Stimulated activated CD4-positive, alpha-beta T cell treated with anti-CD3 and anti-CD28 coated beads, Interleukin-4, amount 100 ng/mL, for 1 hour (primary cell): ENCODE measurements at regions not wholly inside any gene's neighbourhood (a gene's known extent, or its start where the extent isn't known, plus 50 kb on each side); places are given as distances from the start of the nearest gene placed in this dataset.
A peak's percentile ranks its signal among the peaks of the same experiment; 100 is the strongest.
"Not testable (repeated sequence)": the region's sequence is repeated elsewhere in the genome, so short reads cannot be mapped to it uniquely, and the experiment has no call there.

ENCODE experiments used
- DNase-seq: peaks from one replicate; pipeline ENCODE4 v3.0.0-alpha.2; 2020

DNA sequence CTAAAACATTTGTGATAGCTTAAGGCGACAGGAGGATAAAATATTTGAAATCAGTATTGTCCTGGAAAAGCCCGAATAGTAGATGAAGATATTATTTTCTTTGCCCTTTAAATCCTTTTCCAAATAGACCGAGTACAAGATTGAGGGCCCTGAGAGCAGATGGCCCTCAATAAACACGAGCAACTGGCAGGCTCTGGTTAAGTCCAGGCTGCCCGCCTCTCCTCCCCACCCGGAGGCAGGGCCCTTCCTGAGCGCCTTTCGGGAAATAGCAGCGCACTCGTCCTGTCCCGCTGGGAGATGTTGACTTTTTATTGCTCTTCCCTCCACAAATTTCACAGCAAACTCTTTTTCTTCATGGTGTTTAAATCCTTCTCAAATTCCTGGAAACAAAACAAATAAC is 50.8 kb upstream of the MAX start:
- DNase-seq: no peak

DNA sequence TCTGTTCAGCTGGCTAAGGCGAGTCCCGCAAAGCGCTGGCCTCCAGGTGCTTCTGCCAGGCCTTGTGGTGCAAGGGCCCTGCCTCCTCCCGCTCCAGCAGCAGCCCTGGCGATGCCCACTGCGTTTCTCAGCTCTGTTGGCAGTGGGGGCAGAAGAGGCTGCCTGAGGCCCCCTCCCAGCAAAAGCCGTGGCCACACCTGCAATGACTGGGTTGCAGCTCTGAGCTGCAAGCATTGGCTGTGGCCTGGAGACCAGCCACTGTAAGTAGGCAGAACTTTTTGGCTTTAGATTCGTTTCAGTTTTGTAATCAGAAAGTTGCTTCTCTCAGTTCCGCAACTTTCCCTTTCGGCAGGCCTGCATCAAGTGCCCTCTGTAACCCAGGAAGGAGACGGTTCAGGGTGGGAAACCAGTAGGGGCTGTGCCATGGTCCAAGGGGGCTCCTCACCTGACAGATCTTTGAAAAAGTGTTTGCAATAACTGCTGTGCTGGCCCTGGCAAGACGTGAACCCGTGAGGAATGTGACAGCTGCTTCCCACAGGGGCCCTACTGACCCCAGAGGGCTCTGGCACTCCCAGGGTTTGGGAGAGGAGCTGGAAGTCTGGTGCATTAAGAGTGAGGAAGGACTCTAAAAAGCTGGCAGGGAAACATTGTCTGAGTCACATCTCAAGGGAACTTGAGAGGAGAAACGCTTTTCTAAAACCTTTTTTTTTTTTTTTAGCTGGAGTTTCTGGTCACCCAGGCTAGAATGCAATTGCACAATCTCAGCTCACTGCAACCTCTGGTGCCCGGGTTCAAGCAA is 54.5 kb upstream of the MAX start:
- no peak for DNase-seq

DNA sequence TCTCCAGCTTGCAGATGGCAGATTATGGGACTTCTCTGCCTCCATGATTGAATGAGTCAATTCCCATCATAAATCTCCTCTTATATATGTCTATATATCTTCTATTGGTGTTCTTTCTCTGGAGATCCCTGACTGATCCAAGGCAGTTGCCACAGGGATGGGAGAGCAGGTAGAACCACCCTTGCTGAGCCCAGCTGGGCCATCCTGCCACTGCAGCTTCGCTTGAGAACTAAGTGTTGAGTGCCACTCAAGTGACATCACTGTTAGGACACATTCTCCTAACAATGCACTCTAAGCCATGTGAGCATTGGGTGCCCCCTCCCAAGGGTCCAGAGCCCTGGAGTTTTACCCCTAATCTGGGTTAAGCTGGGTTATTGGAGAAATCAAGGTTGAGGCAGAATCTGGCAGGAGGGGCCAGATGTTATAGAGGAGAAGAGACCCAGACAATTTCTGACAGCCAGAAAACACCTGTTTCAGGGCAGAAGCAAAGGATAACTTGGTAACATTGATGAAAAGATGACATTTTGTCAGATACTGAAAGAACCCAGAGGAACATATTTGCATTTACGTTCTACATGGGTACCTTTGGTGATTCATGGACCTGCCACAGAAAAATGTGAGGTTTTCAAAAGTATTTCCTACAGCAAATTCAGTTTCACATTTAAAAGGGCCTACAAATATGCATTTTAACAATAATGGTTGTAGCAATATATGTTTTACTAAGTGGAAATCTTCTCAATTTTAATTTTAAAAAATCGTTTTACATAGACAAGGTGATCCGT is 57.2 kb upstream of the MAX start:
- DNase-seq: no peak

DNA sequence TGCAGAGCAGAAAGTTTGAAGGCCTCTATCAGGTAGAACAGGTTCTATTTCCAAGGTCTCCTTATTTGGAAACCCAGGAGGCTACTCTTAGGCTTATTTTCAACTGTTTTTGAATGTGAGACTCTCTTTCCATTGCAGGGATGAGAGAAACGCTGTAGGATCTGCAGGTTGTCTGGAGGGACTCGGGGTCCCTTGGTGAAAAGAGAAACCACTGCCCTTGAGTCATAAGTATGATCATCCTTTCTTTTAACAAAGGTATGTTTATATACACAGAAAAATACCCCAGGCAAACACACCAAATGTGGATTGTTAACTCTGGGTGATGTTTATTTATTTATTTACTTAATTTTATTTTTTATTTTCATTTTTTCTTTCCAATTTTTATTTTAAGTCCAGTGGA is 57.8 kb upstream of the MAX start:
- no peak for DNase-seq

DNA sequence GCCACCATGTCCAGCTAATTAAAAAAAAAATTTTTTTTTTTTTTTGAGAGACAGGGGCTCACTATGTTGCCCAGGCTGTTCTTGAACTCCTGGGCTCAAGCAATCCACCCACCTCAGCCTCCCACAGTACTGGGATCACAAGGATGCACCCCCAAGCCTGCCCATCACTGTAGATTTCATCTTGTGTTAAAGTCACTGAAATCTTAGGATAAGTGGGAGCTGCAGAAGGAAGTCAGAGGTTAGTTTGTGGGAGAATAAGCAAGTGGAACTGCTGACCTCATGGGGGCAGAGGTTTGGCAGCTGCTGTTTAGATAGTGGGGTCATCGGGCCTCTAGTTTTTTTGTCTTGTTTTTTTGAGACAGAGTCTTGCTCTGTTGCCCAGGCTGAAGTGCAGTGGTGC is 59.7 kb upstream of the MAX start:
- DNase-seq: no peak

DNA sequence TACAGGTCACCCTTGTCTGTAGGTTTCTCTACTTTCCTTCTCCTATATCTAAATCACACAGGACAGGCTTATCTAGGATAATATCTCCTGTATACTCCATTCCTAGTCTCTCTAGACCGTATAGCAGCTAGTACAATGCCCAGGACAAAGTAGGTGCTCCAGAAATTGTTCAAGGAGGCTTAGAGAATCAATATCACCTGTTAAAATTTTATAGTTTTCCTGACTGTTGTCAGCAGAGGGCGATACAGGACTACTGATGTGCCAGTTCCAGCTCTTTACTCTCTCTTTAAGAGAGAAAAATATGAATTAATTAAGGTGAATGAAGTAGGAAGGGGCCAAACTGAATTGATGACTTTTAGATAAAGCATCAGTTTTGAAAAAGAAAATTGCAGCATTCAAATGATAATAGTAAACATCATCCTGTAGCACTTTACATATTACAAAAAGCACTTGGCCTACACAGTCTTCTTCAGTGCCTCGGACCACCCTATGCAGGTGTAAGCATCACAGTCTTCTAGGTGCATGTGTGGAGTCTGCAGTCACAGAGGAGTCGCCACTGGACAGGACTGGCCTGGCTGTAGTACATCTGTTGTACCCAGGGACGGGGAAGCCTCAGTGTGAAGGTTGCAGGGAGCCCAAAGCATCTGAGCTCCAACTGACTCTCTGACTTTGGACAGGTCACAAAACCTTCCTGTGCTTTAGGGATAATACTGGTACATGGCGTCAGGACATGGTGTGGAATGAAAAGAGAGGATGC is 61.9 kb upstream of the MAX start:
- peak; percentile 11 for DNase-seq

DNA sequence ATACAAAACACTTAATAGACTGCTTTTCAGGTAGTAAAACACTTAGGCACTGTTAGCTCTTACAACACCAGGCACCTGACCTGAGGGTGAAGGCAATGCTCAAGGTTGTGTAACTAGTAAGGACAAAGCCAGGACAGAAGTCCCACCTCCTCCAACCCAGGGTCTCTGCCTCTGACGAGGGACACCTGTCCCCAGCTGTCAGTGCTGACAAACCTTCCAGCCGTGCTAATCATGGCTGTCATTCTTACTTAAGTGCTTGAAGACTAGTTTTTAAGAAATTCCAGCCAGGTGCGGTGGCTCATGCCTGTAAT is 62.5 kb upstream of the MAX start:
- no peak for DNase-seq

DNA sequence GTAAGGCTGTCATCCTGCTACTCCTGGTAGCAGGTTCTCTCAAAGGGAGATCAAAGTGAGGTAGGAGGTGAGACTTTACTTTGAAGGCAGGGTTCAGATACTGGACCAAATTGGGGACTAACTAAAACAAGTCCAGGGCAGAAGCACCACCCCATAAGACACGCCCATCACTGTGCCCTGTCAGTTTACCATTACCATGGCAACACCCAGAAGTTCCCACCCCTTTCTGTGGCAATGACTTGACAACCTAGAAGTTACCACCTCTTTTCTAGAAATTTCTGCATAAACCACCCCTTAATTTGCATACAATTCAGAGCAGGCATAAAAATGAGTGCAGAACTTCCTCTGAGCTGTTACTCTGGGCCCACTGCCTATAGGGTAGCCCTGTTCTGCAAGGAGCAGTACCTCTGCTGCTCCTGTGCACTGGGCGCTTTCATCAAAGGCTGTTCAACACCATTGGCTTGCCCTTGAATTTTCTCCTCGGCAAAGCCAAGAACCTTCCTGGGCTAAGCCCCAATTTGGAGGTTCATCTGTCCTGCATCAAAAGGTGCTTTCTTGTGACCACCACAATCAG is 64.8 kb upstream of the MAX start:
- DNase-seq: no peak

DNA sequence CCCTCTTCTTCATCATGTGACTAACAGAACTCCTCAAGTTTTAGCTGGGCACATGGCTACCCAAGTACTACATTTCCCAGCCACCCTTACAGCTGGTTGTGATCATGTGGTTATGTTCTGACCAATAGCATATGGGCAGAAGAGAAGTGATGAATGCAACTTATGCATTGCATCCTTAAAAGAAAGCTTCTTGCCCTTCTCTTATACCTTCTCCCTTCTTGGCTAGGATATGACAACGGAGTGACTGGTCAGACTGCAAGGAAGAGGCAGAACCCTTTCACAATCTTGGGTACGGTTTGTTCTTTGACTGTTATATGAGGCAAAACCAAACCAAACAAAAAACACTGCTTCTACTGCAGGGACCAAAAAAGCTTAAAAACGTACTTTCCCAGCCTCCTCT is 66.5 kb upstream of the MAX start:
- DNase-seq: no peak

DNA sequence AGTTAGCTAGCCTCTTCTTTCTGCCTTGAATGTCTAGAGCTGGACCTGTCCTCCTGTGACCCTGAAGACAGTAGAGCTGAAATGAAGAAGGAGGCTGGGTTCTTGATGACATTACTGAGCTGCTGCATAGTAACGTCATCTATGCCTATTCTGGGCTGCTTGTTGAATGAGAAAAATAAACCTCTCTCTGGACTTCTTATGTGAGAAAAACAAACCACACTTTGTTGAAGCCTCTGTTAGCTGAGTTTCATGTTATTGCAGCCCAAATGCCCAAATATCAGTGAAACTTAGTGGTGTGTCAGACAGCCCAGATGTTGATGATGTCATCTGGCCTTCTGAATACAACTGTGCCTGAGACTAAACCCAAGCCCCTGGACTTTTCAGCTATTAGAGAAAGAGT is 67.0 kb upstream of the MAX start:
- no peak for DNase-seq

DNA sequence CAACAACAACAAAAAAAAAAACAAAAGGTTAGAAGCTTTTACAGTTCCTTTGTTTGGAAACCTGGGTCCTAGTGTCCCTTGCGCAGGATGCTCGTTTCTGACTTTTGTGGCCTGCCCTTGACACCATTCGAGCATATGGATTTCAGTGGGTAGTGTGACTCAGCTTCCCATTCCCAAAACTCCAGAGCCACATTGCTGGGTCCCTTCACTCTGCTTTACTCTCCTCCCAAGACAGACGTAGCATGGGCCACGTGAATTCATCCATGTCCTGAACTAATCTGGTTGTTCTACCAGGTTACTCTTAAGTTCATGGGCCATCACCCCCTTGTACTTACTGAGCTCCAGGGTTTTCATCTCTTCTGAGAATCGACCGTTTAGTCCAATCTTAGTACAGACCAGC is 68.0 kb upstream of the MAX start:
- no peak for DNase-seq

DNA sequence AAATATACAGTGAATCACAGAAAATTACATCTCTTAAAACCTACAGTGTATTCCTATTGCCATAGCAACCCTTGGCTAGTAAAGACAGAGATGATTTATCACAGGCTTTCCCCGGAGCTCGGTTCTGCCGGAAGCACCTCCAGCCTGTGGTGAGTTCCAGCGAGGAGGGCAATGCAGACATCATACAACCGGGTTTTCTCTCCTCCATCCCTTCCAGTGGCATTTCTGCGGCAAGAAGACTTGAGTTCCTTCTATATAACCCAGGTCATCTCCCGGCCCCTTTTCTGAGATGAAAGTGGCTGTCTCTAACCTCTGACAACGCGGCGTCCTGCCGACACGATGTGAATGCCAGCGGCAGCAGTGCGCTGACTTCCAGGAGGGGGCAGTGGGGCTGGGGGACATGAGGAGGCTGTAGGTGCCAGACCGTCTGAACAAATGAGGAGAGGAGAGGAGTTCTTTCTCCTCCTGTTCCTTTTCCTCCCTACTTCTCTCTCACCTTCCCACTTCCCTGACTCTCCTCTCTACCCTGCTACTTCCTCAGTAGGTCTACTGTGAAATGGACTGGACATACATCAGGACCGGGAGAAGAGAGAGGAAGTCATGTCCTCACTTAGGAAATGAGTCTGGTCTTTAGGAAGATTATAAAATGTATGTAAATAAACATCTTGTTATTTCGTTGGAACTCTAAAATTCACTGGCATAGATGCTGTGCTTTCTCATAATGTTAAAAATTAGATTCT is 68.6 kb upstream of the MAX start:
- peak; percentile 42 for DNase-seq

DNA sequence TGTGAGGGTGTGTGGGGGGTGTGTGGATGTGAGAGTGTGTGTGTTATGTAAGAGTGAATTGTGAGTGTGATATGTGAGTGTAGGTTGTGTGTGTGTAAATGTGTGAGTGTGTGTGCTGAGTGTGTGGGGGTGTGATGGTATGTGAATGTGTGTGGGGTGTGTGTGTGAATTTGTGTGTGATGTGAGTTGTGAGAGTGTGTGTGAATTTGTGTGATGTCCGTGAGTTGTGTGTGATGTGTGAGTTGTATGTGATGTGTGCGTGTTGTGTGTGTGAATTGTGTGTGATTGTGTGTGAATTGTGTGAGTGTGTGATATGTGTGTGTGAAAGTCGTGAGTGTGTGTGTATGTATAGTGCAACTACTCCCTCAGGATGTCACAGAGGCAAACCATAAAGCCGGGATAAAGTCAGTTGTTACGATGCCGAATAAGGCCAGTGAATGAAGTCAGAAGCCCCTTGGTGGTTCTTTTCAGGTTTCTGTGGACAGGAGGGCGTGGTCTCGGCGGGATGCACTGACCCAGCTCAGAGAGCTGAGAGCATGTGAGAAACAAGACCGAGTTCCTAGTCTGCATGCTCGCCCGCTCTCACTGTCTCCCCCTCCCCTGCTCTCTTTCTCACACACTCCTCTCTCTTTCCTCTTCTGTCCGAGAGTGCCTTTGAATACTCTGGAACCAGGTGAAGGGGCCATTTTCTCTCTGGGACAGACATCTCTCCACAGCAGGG is 71.8 kb upstream of the MAX start:
- no peak for DNase-seq

DNA sequence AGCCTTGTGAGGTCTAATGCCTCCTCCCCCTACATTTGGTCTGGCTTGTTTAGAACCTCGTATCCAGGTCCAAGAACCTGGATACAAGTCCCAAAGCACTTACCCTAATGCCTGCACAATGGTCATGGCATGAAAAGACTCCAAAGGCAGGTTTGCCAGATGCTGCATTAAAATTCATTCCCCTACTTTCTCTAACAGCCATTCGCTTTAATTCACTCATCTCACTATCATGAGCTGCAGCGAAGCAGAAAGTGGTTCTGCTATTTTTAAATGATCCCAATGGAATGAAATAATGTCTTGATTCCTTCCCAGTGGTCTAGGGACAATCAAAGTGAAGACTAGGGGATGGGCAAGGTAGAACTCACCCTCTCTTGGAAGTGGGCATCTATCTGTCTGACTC is 72.5 kb upstream of the MAX start:
- DNase-seq: no peak

DNA sequence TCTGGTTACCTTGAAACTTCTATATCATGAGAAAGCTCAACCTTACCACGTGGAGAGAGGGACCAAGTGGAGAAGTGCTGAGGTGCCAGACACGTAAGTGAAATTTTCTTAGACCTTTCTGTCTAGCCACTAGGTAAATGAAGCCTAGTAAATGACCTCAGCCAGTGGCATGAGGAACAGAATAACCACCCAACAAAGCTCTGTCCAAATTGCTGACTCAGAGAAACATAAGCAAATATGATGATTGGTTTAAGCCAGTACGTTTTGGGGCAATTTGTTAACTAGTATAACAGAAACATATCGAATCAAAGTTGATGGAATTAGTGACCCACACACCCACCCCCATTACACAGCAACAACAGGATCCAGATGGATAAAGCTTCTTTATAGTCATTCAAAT is 75.2 kb upstream of the MAX start:
- no peak for DNase-seq

DNA sequence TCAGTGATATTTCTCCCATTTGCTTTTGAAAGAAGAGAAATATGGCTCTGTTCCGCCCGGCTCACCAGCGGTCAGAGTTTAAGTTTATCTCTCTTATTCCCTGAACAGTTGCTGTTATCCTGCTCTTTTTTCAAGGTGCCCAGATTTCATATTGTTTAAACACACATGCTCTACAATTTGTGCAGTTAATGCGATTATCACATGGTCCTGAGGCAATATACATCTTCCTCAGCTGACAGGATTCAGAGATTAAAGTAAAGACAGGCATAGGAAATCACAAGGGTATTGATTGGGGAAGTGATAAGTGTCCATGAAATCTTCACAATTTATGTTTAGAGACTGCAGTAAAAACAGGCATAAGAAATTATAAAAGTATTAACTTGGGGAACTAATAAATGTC is 76.9 kb upstream of the MAX start:
- DNase-seq: not testable (repeated sequence)

DNA sequence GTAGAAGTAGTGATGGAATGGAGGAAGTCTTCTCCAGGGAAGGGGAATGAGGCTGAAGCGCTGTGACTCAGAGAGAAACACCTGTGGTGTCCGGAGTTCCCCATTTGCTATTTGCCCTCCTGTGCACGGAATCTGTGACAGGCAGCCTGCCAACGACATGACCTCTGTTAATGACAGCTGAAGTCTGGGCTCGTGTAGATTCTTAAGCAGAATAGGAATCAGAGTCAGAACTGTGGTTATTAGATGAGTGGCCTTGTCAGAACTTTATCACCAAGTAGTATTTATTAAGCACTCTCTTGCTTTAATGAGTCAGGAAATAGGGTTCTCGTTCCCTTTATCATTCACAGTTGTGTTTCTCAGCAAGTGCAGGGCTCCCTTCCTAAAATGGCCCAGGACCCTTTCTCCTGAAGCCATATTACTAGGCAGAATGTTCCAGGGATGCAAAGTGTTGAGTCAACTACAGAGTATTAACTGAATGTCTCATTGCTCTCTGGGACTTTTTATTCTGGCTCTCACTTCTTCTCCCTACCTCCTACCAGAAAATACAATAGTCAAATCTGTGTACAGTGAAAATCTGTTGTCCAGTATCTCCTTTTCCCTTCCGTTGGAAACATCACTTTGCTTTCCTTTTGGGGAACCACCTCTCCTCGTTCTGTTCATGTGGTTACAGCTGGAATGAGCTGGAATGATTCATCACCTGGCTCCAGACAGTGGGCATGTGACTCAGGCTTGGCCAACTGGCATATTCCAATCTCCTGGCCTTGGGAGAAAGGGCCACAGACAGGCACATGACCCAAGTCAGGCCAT is 77.8 kb upstream of the MAX start:
- peak; percentile 30 for DNase-seq

DNA sequence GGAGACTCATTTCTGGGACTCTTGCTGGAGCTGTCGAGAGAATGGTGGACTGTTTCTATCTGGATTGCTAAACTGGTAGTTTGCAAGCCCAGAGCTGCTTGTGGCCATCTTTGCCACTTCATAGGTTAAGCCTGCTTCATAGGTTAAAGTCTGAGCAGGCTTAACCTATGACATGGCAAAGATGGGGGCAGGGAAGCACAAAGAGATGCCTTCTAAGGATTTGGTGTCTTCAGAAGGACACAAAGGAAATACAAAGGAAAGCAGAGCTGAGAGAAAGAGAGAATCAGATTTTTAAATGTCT is 78.4 kb upstream of the MAX start:
- no peak for DNase-seq

DNA sequence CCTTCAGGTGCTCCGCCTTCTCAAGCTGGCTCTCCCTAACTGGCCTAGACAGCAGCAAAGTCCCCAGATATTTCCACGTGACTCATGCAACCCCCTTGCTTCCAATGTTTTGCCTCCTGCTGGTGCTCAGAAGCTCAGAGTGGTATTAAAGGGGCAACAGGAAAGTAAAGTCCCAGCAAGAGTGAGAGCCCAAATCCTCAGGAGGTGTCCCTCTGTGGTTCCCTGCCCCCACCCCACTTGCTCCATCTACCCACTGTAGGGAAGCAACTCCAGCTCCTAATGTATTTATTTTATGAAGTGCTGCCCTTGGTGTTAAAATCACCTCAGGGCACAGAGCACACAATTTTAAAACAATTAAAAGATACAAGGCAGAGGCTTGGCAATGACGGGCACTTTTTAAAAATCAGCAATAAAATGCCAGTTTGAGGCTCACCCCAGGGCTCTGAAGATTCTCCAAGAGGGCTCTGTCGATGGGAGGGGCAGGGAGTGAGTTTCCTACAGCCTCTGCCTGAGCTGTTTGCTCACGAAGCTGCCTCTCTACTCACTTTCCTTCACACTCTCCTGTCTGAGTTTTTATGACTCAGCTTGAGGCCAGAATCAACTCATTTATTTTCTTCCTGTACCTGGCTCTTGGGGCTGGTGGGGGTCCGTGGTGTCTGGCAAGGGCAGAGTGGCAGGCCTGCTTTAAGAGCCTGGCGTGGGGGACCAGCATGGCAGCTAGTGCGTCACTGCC is 81.9 kb upstream of the MAX start:
- DNase-seq: no peak

DNA sequence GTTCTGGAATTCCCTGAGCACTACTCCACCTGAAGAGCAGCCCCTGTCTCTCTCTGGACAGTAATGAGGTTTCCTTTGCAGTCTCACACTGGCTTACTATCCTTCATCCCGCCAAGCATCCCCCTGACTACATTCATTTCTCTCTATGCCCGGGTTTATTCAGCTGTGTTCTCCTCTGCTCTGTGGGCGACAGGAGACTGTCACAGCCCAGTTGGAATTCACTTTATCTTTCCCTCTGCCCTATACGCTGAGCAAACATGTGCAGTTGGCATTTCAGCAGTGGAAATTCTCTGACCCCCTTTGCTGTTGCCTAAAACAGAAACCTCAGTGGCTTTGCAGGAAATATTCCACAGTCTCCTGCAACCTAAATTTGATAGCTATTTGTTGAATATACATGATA is 83.5 kb upstream of the MAX start:
- DNase-seq: no peak

DNA sequence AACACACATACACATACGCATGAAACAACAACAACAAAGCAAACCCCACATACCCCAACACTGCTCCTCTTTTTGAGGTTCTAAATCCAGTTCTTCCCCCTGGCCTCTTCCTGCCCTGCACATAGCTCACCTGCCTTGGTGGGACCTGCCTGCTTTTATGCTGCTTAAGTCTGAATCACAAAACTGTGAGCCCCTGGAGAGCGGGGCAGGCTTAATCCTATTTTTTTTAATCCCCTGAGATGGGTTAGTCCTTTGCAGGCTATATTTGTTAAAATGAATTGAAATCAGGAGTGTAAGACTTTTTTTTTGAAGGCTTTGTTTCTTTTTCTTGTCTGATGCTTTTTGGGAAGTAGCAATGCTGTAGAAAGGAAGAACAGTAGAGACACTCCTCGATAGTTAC is 84.6 kb upstream of the MAX start:
- no peak for DNase-seq
